ENCODE measurements at regions not wholly inside any gene's neighbourhood (a gene's known extent, or its start where the extent isn't known, plus 50 kb on each side); places are given as distances from the start of the nearest gene placed in this dataset.
"Not testable (repeated sequence)": the region's sequence is repeated elsewhere in the genome, so short reads cannot be mapped to it uniquely, and the experiment has no call there.

GRCh38 chr2:223297788-223298187 is 245.8 kb downstream of the KCNE4 start:
- no peak overlapping the region for H3K4me3 ChIP-seq
- peaks cover 0 to 5% (median 0%) of the 10 kb centered on the region in 4 donors for H3K9me3 ChIP-seq (ENCODE audit: control insufficient read depth in 4 of 4, insufficient read depth in 3 of 4, low read length in 3 of 4)
- no peaks in the 10 kb centered on the region for H3K27me3 ChIP-seq (ENCODE audit: control insufficient read depth in 3 of 3, insufficient read depth in 3 of 3, low read length in 2 of 3)
- ATAC-seq (ENCODE audit: insufficient read depth, low FRiP score) (no peak), DNase-seq (no peak)
- H3K9ac ChIP-seq (ENCODE audit: insufficient read depth in 1 of 2, low read length in 2 of 2): no peak overlapping the region
- no peak overlapping the region for H3K27ac ChIP-seq (ENCODE audit: low read depth in 1 of 2, low read length in 1 of 2)
- H3K4me1 ChIP-seq (ENCODE audit: control insufficient read depth in 5 of 5, insufficient read depth in 5 of 5, low read length in 5 of 5): no peaks in the 10 kb centered on the region
- TF ChIP-seq CTCF (IDR thresholded peaks at IDR 0.05; ENCODE audit: control extremely low read depth, extremely low read depth): no peak
- no peaks in the 10 kb centered on the region for H3K36me3 ChIP-seq (ENCODE audit: control insufficient read depth in 4 of 4, insufficient read depth in 4 of 4, low read length in 4 of 4)

DNA sequence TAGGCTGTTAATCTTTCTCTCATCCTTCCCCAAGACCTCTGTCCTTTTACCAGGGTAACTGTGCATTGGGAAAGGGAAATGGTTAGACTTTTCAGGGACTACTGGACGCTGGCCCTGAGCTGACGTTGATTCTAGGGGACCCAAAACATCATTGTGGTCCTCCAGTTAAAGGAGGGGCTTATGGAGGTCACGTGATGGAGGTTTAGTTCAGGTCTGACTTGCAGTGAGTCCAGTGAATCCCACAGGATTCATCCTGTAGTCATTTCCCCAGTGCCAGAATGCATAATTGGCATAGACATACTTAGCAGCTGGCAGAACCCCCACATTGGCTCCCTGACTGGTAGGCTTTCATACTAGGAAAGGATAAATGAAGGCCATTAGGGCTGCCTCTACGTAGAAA is 246.3 kb downstream of the KCNE4 start:
- H3K9ac ChIP-seq (ENCODE audit: insufficient read depth in 1 of 2, low read length in 2 of 2); ATAC-seq (ENCODE audit: insufficient read depth, low FRiP score); H3K27ac ChIP-seq (ENCODE audit: low read depth in 1 of 2, low read length in 1 of 2); DNase-seq; H3K9me3 ChIP-seq (ENCODE audit: control insufficient read depth in 4 of 4, insufficient read depth in 3 of 4, low read length in 3 of 4); H3K4me3 ChIP-seq; H3K27me3 ChIP-seq (ENCODE audit: control insufficient read depth in 3 of 3, insufficient read depth in 3 of 3, low read length in 2 of 3); H3K4me1 ChIP-seq (ENCODE audit: control insufficient read depth in 5 of 5, insufficient read depth in 5 of 5, low read length in 5 of 5); H3K36me3 ChIP-seq (ENCODE audit: control insufficient read depth in 4 of 4, insufficient read depth in 4 of 4, low read length in 4 of 4): not testable (repeated sequence)
- WGBS, 2 donors: 75 to 78% methylated on average over 4 of the region's 4 CpGs

DNA sequence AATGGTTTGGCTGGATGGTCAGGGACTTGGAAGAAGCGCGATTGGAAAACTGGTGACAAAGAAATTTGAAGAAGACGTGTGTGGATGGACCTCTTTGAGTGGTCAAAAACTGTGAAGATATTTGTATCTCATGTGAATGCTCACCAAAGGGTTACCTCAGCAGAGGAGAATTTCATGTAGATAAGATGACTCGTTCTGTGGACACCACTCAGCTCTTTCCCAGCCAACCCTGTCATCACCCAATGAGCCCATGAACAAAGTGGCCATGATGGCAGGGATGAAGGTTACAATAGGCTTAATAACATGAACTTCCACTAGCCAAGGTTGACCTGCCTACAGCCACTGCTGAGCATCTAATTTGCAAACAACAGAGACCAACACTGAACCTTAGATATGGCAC is 248.3 kb downstream of the KCNE4 start:
- Histone ChIP-seq H3K27ac (ENCODE audit: low read depth in 1 of 2, low read length in 1 of 2) (no peak overlapping the region), H3K36me3 (ENCODE audit: control insufficient read depth in 4 of 4, insufficient read depth in 4 of 4, low read length in 4 of 4) (no peaks in the 10 kb centered on the region), H3K4me1 (ENCODE audit: control insufficient read depth in 5 of 5, insufficient read depth in 5 of 5, low read length in 5 of 5) (no peaks in the 10 kb centered on the region), H3K9ac (ENCODE audit: insufficient read depth in 1 of 2, low read length in 2 of 2) (no peak overlapping the region), H3K4me3 (no peak overlapping the region), H3K9me3 (ENCODE audit: control insufficient read depth in 4 of 4, insufficient read depth in 3 of 4, low read length in 3 of 4) (no peaks in the 10 kb centered on the region), H3K27me3 (ENCODE audit: control insufficient read depth in 3 of 3, insufficient read depth in 3 of 3, low read length in 2 of 3) (no peaks in the 10 kb centered on the region)
- no peak for DNase-seq
- WGBS, 2 donors: 85 to 96% methylated on average over 4 of the region's 4 CpGs
- TF ChIP-seq CTCF (IDR thresholded peaks at IDR 0.05; ENCODE audit: control extremely low read depth, extremely low read depth): no peak
- no peak for ATAC-seq (ENCODE audit: insufficient read depth, low FRiP score)

- no peak for TF ChIP-seq CTCF (IDR thresholded peaks at IDR 0.05; ENCODE audit: control extremely low read depth, extremely low read depth)
- H3K27me3 ChIP-seq (ENCODE audit: control insufficient read depth in 3 of 3, insufficient read depth in 3 of 3, low read length in 2 of 3): no peaks in the 10 kb centered on the region
- no peak overlapping the region for H3K27ac ChIP-seq (ENCODE audit: low read depth in 1 of 2, low read length in 1 of 2)
- no peak overlapping the region for H3K4me3 ChIP-seq
- no peak for DNase-seq
- ATAC-seq (ENCODE audit: insufficient read depth, low FRiP score): no peak
- WGBS, 2 donors: 55 to 66% methylated on average over 3 of the region's 3 CpGs
- no peaks in the 10 kb centered on the region for H3K4me1 ChIP-seq (ENCODE audit: control insufficient read depth in 5 of 5, insufficient read depth in 5 of 5, low read length in 5 of 5)
- no peaks in the 10 kb centered on the region for H3K9me3 ChIP-seq (ENCODE audit: control insufficient read depth in 4 of 4, insufficient read depth in 3 of 4, low read length in 3 of 4)
- no peaks in the 10 kb centered on the region for H3K36me3 ChIP-seq (ENCODE audit: control insufficient read depth in 4 of 4, insufficient read depth in 4 of 4, low read length in 4 of 4)
- H3K9ac ChIP-seq (ENCODE audit: insufficient read depth in 1 of 2, low read length in 2 of 2): no peak overlapping the region
Observed at GRCh38 chr2:223306371-223306770, 254.4 kb downstream of the KCNE4 start.

Data from lung (tissue), 11 donors.